ENCODE measurements at regions not wholly inside any gene's neighbourhood (a gene's known extent, or its start where the extent isn't known, plus 50 kb on each side); places are given as distances from the start of the nearest gene placed in this dataset.

DNA sequence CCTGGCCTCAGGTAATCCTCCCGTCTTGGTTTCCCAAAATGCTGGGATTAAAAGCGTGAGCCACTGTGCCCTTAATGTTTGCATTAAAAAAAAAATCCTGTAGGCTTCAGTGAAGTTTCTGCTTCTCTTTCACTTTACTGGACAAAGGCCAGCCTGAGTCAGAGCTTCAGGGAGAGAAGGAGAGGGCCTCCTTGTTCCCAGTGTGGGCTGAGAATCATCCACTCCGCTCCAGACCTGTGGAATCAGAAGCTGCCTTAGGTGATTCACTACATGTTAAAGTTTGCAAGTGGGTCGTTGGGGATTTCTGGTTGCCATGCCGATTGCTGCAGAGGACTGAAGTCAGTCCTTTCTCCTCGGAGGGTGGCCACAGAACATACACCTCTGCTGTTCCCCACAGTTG, 113.3 kb upstream of the EEF1E1 start:
- no peak for DNase-seq (ENCODE audit: low read depth)

- no peak for DNase-seq (ENCODE audit: low read depth)
Measured at GRCh38 chr6:8213995-8214394, 111.6 kb upstream of the EEF1E1 start.

DNA sequence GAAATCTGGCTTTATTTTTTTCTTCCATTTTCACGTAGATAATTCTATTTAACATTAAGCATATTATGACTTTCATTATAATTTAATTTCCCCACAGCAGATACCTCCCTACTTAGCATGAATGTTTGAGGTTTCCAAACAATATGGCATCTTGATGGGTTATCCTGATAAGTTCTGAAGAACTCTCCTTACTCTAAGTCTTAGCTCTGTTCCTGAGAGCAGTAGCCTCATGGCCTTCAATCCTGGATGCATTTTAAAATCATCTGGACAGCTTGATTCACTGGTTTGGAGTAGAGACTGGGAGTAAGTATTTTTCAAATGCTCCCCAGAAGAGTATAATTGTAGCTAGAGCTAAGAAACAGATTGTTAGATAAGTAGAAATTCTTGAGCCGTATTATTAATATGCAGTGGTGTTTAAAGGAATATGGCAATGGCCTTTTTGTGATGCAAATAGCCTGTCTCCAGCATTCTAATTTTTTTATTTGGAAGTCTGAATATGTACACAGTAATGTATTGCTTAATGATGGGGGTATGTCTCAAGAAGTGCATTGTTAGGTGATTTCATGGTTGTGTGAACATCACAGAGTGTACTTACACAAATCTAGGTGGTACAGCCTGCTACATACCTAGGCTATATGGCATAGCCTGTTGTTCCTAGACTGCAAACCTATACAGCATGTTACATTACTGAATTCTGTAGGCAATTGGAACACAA, 110.5 kb upstream of the EEF1E1 start:
- DNase-seq (ENCODE audit: low read depth) = no peak

DNA sequence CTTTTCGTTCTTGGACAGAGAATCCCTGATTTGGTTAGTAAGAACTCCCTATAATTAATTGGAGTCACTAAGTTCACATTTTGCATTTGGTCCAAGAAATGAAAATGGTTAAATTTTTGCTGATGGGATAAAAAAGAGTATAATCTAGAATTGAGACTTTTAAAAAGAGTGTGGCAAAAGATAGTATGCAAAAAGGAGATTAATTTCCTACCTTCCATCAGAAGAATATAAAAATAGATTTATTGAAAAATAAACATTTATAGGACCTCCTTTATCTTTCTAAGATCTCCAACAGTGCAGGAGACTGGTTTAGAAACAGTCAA, 105.5 kb upstream of the EEF1E1 start:
- DNase-seq (ENCODE audit: low read depth) = no peak

DNA sequence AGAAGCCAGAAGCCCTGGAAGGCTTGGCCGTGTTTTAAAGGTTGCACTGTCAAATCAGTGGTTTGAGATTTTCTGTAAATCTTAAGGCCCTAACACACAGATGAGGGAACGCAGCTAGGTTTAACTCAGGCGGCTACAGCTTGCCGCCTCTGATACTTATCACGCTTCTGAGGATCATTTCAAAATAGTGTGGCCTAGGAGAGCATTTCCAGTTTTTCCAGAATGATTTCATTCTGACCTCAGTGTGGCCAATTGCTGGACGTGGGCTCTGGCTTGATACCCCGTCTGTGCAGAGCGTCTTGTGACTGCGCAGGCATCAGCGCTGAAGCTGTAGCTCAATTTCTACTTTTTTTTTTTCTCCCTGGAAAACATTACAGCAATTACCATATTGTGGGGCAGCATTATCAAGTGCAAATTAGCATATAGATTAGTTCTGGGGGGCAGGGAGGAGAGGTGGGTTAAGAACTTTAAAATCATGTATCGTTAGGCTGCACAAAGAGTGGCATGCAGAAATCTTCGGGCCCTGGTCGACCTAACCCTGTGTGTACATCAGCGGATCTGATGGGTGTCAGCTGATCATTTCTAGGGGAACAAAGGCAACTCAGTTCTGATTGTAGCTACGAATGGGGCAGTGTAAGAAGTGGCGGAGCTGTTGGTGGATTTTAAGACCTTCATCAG, 105.0 kb upstream of the EEF1E1 start:
- DNase-seq (ENCODE audit: low read depth) = no peak

DNA sequence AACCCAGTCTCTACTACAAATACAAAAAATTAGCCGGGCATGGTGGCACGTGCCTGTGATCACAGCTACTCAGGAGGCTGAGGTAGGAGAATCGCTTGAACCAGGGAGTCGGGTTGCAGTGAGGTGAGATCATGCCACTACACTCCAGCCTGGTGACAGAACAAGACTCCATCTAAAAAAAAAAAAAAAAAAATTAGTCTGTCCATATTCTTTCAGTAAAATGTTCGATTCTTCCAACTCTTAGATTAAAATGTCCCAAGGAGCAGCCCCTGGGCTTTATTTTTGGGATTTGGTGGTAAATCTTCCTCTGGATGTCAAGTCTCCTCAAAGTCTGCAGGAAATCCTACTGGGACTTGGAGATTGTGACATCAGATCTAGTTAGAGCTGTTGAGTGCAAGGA, 101.0 kb upstream of the EEF1E1 start:
- no peak for DNase-seq (ENCODE audit: low read depth)

- DNase-seq (ENCODE audit: low read depth) = no peak
Measured at GRCh38 chr6:8201679-8202078, 99.3 kb upstream of the EEF1E1 start.

DNA sequence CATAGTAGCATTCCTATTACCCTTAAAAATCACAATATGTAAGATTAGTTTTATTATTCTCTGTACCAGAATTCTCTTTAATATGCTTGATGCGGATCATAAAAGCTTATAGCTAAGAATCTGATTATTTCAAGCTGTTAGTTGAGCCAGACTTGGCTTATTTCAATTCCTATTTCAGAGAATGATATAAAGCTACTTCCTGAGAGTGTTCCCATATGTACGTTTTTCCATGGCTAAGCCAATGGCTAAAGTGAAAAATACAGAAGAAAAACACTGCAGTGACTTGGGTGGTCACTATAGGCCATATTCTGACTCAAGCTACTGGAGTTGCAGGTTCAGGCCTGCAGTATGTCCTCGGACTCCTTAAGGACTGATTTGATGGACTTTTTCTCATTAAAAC, 97.9 kb upstream of the EEF1E1 start:
- no peak for DNase-seq (ENCODE audit: low read depth)

DNA sequence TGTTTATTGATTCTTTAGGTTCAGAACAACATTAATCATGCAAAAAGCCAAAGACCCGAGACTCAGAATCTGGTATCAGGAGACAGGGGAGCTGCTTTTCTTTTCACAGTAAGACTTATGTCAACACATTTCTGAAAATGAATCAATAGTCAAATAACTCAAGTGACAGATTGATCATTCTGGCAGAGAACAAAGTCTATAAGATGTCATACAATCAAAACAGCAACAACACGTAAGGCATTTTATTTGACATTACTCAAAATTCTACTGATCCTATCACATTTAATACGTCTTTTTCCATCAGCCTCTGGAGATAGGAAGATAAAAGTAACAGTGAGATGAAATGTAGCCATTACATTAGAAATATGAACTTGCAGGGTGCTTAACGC, 93.4 kb upstream of the EEF1E1 start:
- no peak for DNase-seq (ENCODE audit: low read depth)

DNA sequence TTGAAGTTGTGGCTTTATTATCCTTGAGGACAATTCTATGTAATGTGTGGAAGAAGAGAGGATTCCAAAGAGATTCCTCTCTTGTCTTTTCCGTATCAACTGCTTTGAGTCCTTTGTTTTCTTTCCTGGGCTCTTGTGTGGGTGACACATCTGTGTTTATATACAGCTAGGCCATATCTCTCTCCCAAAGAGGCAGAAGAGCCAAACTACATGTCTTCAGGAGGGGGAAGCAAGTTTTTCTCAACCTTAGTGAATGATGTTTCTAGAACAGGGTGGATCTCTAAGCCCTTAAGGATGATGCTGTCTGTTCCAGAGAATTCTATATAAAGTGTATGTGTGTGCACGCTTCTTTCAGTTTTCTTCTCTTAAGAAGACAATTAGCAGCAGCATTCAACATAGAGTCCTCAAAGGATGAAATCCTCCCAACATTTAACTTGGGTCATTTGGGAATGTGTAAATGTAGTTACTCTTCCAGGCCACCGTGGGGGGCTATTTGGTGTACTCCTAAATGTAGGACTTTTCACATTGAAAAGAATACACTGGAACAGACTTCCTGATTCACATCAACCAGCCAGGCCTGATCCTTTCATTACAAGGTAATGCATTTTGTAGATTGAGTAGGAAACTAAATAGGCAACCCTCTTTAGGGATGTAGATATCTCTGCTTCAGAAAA, 92.8 kb upstream of the EEF1E1 start:
- DNase-seq (ENCODE audit: low read depth) = no peak

GRCh38 chr6:8194490-8194889, 92.1 kb upstream of the EEF1E1 start:
- DNase-seq (ENCODE audit: low read depth) = no peak

DNA sequence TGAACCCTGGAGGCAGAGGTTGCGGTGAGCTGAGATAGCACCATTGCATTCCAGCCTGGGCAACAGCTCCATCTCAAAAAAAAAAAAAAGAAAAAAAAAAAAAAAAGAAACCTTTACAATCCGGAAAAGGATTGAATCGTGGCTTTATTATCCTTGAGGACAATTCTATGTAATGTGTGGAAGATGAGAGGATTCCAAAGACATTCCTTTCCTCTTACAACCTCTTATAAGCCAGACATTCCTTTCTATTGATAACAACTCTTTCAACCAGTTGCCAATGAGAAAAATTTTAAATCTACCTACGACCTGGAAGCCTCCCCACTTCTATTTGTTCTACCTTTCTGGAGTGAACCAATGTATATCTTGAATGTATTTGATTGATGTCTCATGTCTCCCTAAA, 91.2 kb upstream of the EEF1E1 start:
- no peak for DNase-seq (ENCODE audit: low read depth)

DNA sequence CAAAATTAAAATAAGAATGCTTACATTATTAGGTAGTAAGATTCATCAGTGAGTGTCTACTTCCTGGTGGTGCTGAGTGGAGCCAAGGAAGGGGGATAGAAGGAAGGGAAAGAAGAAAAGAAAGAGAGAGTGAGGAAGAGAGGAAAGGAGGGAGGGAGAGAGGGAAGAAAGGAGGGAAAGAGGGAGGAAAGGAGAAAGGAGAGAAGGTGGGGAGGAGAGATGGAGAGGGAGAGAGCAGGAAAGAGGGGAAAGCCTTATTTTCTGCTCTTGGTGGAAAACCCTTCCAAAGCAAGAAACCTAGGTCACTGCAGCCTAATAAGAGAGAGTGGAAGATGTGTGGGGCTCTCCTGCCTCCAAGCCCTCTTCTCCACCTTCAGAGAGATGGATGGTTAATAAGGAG, 90.2 kb upstream of the EEF1E1 start:
- DNase-seq (ENCODE audit: low read depth) = no peak

- no peak for DNase-seq (ENCODE audit: low read depth)
Measured at GRCh38 chr6:8192067-8192466, 89.7 kb upstream of the EEF1E1 start.

GRCh38 chr6:8191629-8192028, 89.3 kb upstream of the EEF1E1 start:
- no peak for DNase-seq (ENCODE audit: low read depth)

- DNase-seq (ENCODE audit: low read depth) = no peak
Measured at GRCh38 chr6:8187209-8187608, 84.9 kb upstream of the EEF1E1 start.

- no peak for DNase-seq (ENCODE audit: low read depth)
Measured at GRCh38 chr6:8182902-8183665, 80.7 kb upstream of the EEF1E1 start.

DNA sequence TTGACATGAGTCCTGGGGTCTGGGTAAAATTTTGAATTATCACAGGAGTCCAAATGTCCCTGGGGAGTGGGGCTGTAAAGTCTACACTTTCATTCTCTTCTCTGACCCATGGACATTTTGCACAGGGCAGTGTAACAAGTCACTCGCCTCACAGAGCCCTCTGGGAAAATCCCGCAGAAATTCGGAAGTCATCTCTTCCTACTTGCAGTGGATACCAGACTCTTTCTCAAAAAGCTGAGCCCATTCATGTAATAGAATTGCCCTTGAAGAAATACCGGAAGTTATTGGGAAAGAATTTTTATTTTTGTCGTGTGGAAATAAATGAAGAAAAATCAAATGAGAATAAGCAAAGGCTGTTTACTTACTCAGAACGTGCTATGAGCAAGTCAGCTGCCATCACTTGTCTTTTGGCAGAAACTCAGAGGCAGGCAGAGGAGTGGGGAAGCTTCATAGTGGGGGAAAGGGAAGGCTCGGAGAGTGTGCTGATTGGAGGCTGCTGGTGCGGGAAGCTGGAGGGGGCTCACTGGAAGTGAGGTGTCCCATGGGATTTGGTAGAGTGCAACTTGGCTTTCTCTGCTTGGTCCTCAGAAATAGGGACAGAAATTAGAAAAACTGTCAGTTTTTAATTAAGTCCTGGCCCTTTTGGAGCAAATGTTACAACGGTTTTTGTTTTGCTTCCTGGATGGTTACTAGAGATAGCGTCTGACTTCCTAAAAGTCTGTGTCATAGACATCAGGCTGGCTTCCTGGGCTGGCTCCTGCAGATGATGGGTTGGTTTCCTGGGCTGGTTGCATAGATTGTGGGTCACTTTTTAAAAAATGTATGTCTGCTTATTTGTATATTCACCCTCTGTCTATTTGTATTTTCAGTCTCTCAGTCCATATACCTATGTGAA, 79.8 kb upstream of the EEF1E1 start:
- no peak for DNase-seq (ENCODE audit: low read depth)

DNA sequence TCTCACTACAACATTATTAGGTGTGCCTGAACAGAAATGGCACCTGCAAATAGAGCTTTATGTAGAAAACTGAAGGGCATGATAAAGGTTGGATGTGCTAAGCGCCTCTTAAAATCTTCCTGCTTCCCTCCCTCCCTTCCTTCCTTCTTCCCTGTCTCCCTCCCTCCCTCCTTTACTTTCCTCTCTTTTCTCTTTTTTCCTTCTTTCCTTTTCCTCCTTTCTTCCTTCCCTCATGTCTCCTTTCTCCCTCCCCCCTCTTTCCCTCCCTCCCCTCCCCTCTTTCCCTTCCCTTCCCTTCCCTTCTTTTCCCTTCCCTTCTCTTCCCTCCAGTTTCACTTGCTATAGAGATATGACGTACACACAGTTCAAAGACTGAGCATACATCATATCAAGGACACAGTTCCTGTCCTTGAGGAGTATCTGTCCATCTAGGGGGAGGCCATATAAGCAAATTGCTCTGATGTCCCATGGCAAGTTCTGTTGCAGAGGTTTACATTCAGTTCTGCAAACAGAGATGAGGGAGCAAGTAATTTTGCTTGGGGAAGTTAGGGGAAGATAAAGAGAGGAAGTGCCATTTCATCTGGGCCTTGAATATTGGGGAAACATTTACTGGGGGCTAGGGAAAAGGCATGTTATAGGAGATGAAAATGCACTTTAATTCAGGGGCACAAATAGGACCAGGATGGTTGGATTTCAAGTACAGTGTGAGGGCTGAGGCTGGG, 79.0 kb upstream of the EEF1E1 start:
- no peak for DNase-seq (ENCODE audit: low read depth)

DNA sequence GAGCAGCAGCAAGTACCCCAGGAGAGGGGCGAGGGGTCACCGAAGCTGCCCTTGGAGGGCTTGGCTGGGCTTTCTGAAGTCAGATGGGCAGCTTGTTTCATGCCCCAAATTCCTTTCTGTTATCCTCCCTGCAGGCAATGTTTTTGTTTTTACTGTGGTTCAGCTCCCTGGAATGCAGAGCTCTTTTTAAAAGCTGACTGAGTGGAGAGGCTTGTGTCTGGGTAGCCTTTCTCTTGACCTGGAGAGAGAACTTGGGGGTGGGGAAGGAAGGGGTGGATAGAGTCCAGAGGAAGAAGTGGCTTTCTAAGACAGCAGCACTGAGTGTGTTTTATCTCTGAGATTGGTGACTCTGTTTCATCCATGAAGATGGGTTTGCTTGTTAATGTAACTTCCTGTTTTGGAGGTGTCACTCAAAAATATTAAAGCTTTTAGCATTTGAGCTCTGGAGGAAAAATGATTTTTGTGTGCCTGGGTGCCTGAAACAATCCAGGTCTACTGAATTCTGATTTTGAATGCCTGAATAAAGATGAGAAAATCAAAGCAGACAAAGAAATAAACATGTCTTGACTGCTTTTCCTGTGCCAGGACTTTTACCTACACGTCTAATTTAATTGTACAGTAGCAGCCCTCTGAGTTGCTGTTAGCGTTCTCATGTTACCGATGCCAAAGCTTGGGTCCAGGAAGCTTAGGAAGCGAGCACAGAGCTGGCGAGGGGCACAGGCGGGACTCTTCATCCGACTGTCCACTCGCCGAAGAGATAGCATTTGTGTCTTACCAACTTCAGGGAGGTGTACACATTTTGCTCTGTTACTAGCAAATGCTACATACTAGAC, 78.2 kb upstream of the EEF1E1 start:
- DNase-seq (ENCODE audit: low read depth) = peak; percentile 77

All from non-pigmented ciliary epithelial cell (primary cell).